HFF-Myc (cell line): ENCODE measurements at regions not wholly inside any gene's neighbourhood (a gene's known extent, or its start where the extent isn't known, plus 50 kb on each side); places are given as distances from the start of the nearest gene placed in this dataset.
A peak's percentile ranks its signal among the peaks of the same experiment; 100 is the strongest.

Experiments used
- DNase-seq: peaks from one replicate; pipeline ENCODE4 v3.0.0-alpha.2; 2011; ENCODE audit warnings: low read depth; ENCODE audit errors: extremely low read depth
- H3K4me3 ChIP-seq: replicated peaks from 2 replicates; pipeline ENCODE4 v1.5.1; 2011; ENCODE audit warnings: low read depth, mild to moderate bottlenecking, control low read depth, low read length
- CTCF ChIP-seq: IDR thresholded peaks from 2 replicates; pipeline ENCODE4 v1.5.1; 2012; ENCODE audit warnings: mild to moderate bottlenecking, low read depth, low read length, control low read depth; ENCODE audit errors: missing control alignments

GRCh38 chr5:36492984-36493654, 113.3 kb upstream of the SLC1A3 start:
- TF ChIP-seq CTCF, result no peak
- H3K4me3 ChIP-seq, result no peak overlapping the region
- DNase-seq, result no peak

- no peak for TF ChIP-seq CTCF
- no peak overlapping the region for H3K4me3 ChIP-seq
- no peak for DNase-seq
Observed at GRCh38 chr5:36494028-36494427, 112.4 kb upstream of the SLC1A3 start.

GRCh38 chr5:36494841-36495601, 111.4 kb upstream of the SLC1A3 start:
- H3K4me3 ChIP-seq, result no peak overlapping the region
- no peak for DNase-seq
- TF ChIP-seq CTCF, result no peak

- DNase-seq, result no peak
- no peak overlapping the region for H3K4me3 ChIP-seq
- no peak for TF ChIP-seq CTCF
Observed at GRCh38 chr5:36495611-36496010, 110.8 kb upstream of the SLC1A3 start.

GRCh38 chr5:36496471-36496870, 109.9 kb upstream of the SLC1A3 start:
- H3K4me3 ChIP-seq, result no peak overlapping the region
- DNase-seq, result no peak
- no peak for TF ChIP-seq CTCF

GRCh38 chr5:36502608-36503007, 103.8 kb upstream of the SLC1A3 start:
- peak; percentile 97 for DNase-seq
- H3K4me3 ChIP-seq, result no peak overlapping the region
- no peak for TF ChIP-seq CTCF
